OCI-LY7 (cell line): ENCODE measurements at regions not wholly inside any gene's neighbourhood (a gene's known extent, or its start where the extent isn't known, plus 50 kb on each side); places are given as distances from the start of the nearest gene placed in this dataset.

Source experiments
- CTCF ChIP-seq: fragments of 200-600 bp; sonication (generic); conservative IDR thresholded peaks from 2 replicates; pipeline ENCODE4 v1.5.1; 2014; ENCODE audit warnings: mild to moderate bottlenecking, antibody characterized with exemption, low read length, moderate library complexity, mixed read lengths
- EZH2phosphoT487 ChIP-seq: fragments of 200-600 bp; sonication (generic); IDR thresholded peaks from 2 replicates; pipeline ENCODE4 v1.6.1; 2018; ENCODE audit warnings: low read depth, borderline replicate concordance, mild to moderate bottlenecking, mixed run types, antibody characterized with exemption, low read length, moderate library complexity, mixed read lengths

- TF ChIP-seq CTCF: no peak
- no peak for TF ChIP-seq EZH2phosphoT487
These were observed 261.4 kb downstream of the KCNA4 start for GRCh38 chr11:29755474-29755873.
